ENCODE measurements at regions not wholly inside any gene's neighbourhood (a gene's known extent, or its start where the extent isn't known, plus 50 kb on each side); places are given as distances from the start of the nearest gene placed in this dataset.

GRCh38 chr2:139946690-139947089 is 1166.5 kb upstream of the NXPH2 start:
- no peaks in the 10 kb centered on the region for H3K36me3 ChIP-seq (ENCODE audit: insufficient read depth, low read length)
- H3K4me1 ChIP-seq (ENCODE audit: insufficient read depth, low read length, poor library complexity, severe bottlenecking) = no peaks in the 10 kb centered on the region
- H3K9me2 ChIP-seq (replicated peaks; ENCODE audit: low read depth, low read length) = no peaks in the 10 kb centered on the region
- H3F3A ChIP-seq (ENCODE audit: low read depth) = no peaks in the 10 kb centered on the region
- no peak overlapping the region for H3K4me2 ChIP-seq (ENCODE audit: low read depth, low read length, poor library complexity, severe bottlenecking)
- TF ChIP-seq EZH2phosphoT487 (IDR thresholded peaks at IDR 0.05; ENCODE audit: borderline replicate concordance) = no peak
- no peak for TF ChIP-seq CTCF (conservative IDR thresholded peaks at IDR 0.05; ENCODE audit: low read length)
- no peak overlapping the region for H2AFZ ChIP-seq (ENCODE audit: low read length)
- no peaks in the 10 kb centered on the region for H3K9me3 ChIP-seq (ENCODE audit: insufficient read depth, low read depth, low read length)
- H3K4me3 ChIP-seq (ENCODE audit: low read length, poor library complexity, severe bottlenecking) = no peak overlapping the region
- no peaks in the 10 kb centered on the region for H4K20me1 ChIP-seq (ENCODE audit: insufficient read depth, low read length, poor library complexity, severe bottlenecking)
- H3K27me3 ChIP-seq (ENCODE audit: insufficient read depth, low read length, poor library complexity, severe bottlenecking) = no peaks in the 10 kb centered on the region
- no peaks in the 10 kb centered on the region for H3K79me2 ChIP-seq (ENCODE audit: insufficient read depth, low read length)
- H3K9ac ChIP-seq (ENCODE audit: low read depth, low read length, poor library complexity, severe bottlenecking) = no peak overlapping the region

GRCh38 chr2:139940686-139941085 is 1160.5 kb upstream of the NXPH2 start:
- no peak overlapping the region for H3K9ac ChIP-seq (ENCODE audit: low read depth, low read length, poor library complexity, severe bottlenecking)
- no peaks in the 10 kb centered on the region for H3K36me3 ChIP-seq (ENCODE audit: insufficient read depth, low read length)
- H3K79me2 ChIP-seq (ENCODE audit: insufficient read depth, low read length) = no peaks in the 10 kb centered on the region
- H3K9me2 ChIP-seq (replicated peaks; ENCODE audit: low read depth, low read length) = no peaks in the 10 kb centered on the region
- TF ChIP-seq EZH2phosphoT487 (IDR thresholded peaks at IDR 0.05; ENCODE audit: borderline replicate concordance) = no peak
- no peak for TF ChIP-seq CTCF (conservative IDR thresholded peaks at IDR 0.05; ENCODE audit: low read length)
- H4K20me1 ChIP-seq (ENCODE audit: insufficient read depth, low read length, poor library complexity, severe bottlenecking) = no peaks in the 10 kb centered on the region
- H3K4me3 ChIP-seq (ENCODE audit: low read length, poor library complexity, severe bottlenecking) = no peak overlapping the region
- H3K9me3 ChIP-seq (ENCODE audit: insufficient read depth, low read depth, low read length) = no peaks in the 10 kb centered on the region
- no peak overlapping the region for H2AFZ ChIP-seq (ENCODE audit: low read length)
- no peak overlapping the region for H3K4me2 ChIP-seq (ENCODE audit: low read depth, low read length, poor library complexity, severe bottlenecking)
- no peaks in the 10 kb centered on the region for H3K27me3 ChIP-seq (ENCODE audit: insufficient read depth, low read length, poor library complexity, severe bottlenecking)
- H3K4me1 ChIP-seq (ENCODE audit: insufficient read depth, low read length, poor library complexity, severe bottlenecking) = no peaks in the 10 kb centered on the region
- H3F3A ChIP-seq (ENCODE audit: low read depth) = no peaks in the 10 kb centered on the region

GRCh38 chr2:139925903-139926302 is 1145.7 kb upstream of the NXPH2 start:
- H3K4me3 ChIP-seq (ENCODE audit: low read length, poor library complexity, severe bottlenecking) = no peak overlapping the region
- H3K36me3 ChIP-seq (ENCODE audit: insufficient read depth, low read length) = no peaks in the 10 kb centered on the region
- no peaks in the 10 kb centered on the region for H3K4me1 ChIP-seq (ENCODE audit: insufficient read depth, low read length, poor library complexity, severe bottlenecking)
- no peaks in the 10 kb centered on the region for H3K79me2 ChIP-seq (ENCODE audit: insufficient read depth, low read length)
- no peaks in the 10 kb centered on the region for H3K27me3 ChIP-seq (ENCODE audit: insufficient read depth, low read length, poor library complexity, severe bottlenecking)
- H3K4me2 ChIP-seq (ENCODE audit: low read depth, low read length, poor library complexity, severe bottlenecking) = no peak overlapping the region
- no peaks in the 10 kb centered on the region for H3K9me3 ChIP-seq (ENCODE audit: insufficient read depth, low read depth, low read length)
- no peaks in the 10 kb centered on the region for H3K9me2 ChIP-seq (replicated peaks; ENCODE audit: low read depth, low read length)
- H2AFZ ChIP-seq (ENCODE audit: low read length) = no peak overlapping the region
- TF ChIP-seq CTCF (conservative IDR thresholded peaks at IDR 0.05; ENCODE audit: low read length) = no peak
- TF ChIP-seq EZH2phosphoT487 (IDR thresholded peaks at IDR 0.05; ENCODE audit: borderline replicate concordance) = no peak
- no peak overlapping the region for H3K9ac ChIP-seq (ENCODE audit: low read depth, low read length, poor library complexity, severe bottlenecking)
- H4K20me1 ChIP-seq (ENCODE audit: insufficient read depth, low read length, poor library complexity, severe bottlenecking) = no peaks in the 10 kb centered on the region
- no peaks in the 10 kb centered on the region for H3F3A ChIP-seq (ENCODE audit: low read depth)
